ENCODE measurements at regions not wholly inside any gene's neighbourhood (a gene's known extent, or its start where the extent isn't known, plus 50 kb on each side); places are given as distances from the start of the nearest gene placed in this dataset.

- DNase-seq, result no peak
Observed at GRCh38 chr15:70214276-70214675, 116.6 kb upstream of the TLE3 start.

- no peak for DNase-seq
Observed at GRCh38 chr15:70213794-70214193, 116.1 kb upstream of the TLE3 start.

GRCh38 chr15:70212963-70213315 is 115.2 kb upstream of the TLE3 start:
- no peak for DNase-seq

GRCh38 chr15:70212286-70212962 is 114.7 kb upstream of the TLE3 start:
- DNase-seq, result peak; percentile 73

- DNase-seq, result no peak
Observed at GRCh38 chr15:70210528-70210927, 112.8 kb upstream of the TLE3 start.

- DNase-seq, result no peak
Observed at GRCh38 chr15:70210076-70210475, 112.4 kb upstream of the TLE3 start.

- DNase-seq, result no peak
Observed at GRCh38 chr15:70209499-70209898, 111.8 kb upstream of the TLE3 start.

- DNase-seq, result no peak
Observed at GRCh38 chr15:70208332-70208731, 110.6 kb upstream of the TLE3 start.

- no peak for DNase-seq
Observed at GRCh38 chr15:70206668-70207067, 109.0 kb upstream of the TLE3 start.

- no peak for DNase-seq
Observed at GRCh38 chr15:70204652-70205051, 106.9 kb upstream of the TLE3 start.

- no peak for DNase-seq
Observed at GRCh38 chr15:70203981-70204560, 106.4 kb upstream of the TLE3 start.

GRCh38 chr15:70202756-70203155 is 105.0 kb upstream of the TLE3 start:
- DNase-seq, result no peak

GRCh38 chr15:70201425-70201775 is 103.7 kb upstream of the TLE3 start:
- DNase-seq, result no peak

GRCh38 chr15:70200511-70201424 is 103.1 kb upstream of the TLE3 start:
- DNase-seq, result no peak

- DNase-seq, result no peak
Observed at GRCh38 chr15:70199540-70200410, 102.1 kb upstream of the TLE3 start.

- no peak for DNase-seq
Observed at GRCh38 chr15:70199124-70199482, 101.4 kb upstream of the TLE3 start.

- DNase-seq, result no peak
Observed at GRCh38 chr15:70198441-70199123, 100.9 kb upstream of the TLE3 start.

GRCh38 chr15:70197945-70198361 is 100.2 kb upstream of the TLE3 start:
- no peak for DNase-seq

GRCh38 chr15:70197318-70197944 is 99.7 kb upstream of the TLE3 start:
- DNase-seq, result no peak

GRCh38 chr15:70196372-70197316 is 98.9 kb upstream of the TLE3 start:
- peak; percentile 89 for DNase-seq
